Caco-2 (cell line): ENCODE measurements at regions not wholly inside any gene's neighbourhood (a gene's known extent, or its start where the extent isn't known, plus 50 kb on each side); places are given as distances from the start of the nearest gene placed in this dataset.

Experiments used
- BruUV-seq: library from RNA; stranded (reverse); fragments of 400-500 nt; replicated peaks from 2 replicates; lab custom pipeline; 2021; lab: Mats Ljungman, UMichigan
- CTCF ChIA-PET: fragments of 300-600 bp; sonication (Branson Sonifier 250); formaldehyde crosslinking; loops from one replicate; lab custom pipeline; 2022; ENCODE audit warnings: antibody characterized with exemption; lab: Charles Lee
- POLR2A ChIA-PET: fragments of 300-600 bp; sonication (Branson Sonifier 250); formaldehyde crosslinking; loops from one replicate; lab custom pipeline; 2022; ENCODE audit warnings: antibody characterized with exemption; lab: Charles Lee
- DNase-seq, 2 experiments: peaks; one replicate each; pipeline versions ENCODE4 v3.0.0 to v3.0.0-alpha.2; 2020 to 2022
- H3K27me3 ChIP-seq: replicated peaks from 2 replicates; pipeline ENCODE4 v1.6.0; 2011; ENCODE audit warnings: low read length; ENCODE audit not compliant: control insufficient read depth, insufficient read depth
- H3K36me3 ChIP-seq: 2 replicates; pipeline ENCODE4 v1.5.1; 2011; ENCODE audit warnings: low read length; ENCODE audit not compliant: control insufficient read depth, insufficient read depth
- H3K4me1 ChIP-seq: fragments of 250-450 bp; sonication (Bioruptor Pico); 2 replicates; pipeline ENCODE4 v1.5.1; 2020; ENCODE audit warnings: mild to moderate bottlenecking
- H3K4me3 ChIP-seq: 2 replicates; pipeline ENCODE4 v1.5.1; 2011; ENCODE audit warnings: low read depth, mild to moderate bottlenecking, control low read depth, low read length
- H3K9me3 ChIP-seq: fragments of 250-450 bp; sonication (Bioruptor Pico); 2 replicates; pipeline ENCODE4 v1.5.1; 2020; ENCODE audit warnings: mild to moderate bottlenecking, moderate library complexity
- H3K27ac Mint-ChIP-seq: one replicate; pipeline ENCODE4 v1.8.0; 2022; ENCODE audit warnings: mixed read lengths; ENCODE audit not compliant: unreplicated experiment
- H3K27me3 Mint-ChIP-seq: one replicate; pipeline ENCODE4 v1.8.0; 2022; ENCODE audit warnings: mixed read lengths; ENCODE audit not compliant: insufficient read depth, unreplicated experiment
- H3K36me3 Mint-ChIP-seq: one replicate; pipeline ENCODE4 v1.8.0; 2022; ENCODE audit warnings: mild to moderate bottlenecking, mixed read lengths; ENCODE audit not compliant: insufficient read depth, unreplicated experiment
- H3K4me1 Mint-ChIP-seq: one replicate; pipeline ENCODE4 v1.8.0; 2022; ENCODE audit warnings: low read depth, mixed read lengths; ENCODE audit not compliant: unreplicated experiment
- H3K4me3 Mint-ChIP-seq: one replicate; pipeline ENCODE4 v1.8.0; 2022; ENCODE audit warnings: mild to moderate bottlenecking, moderate library complexity, mixed read lengths; ENCODE audit not compliant: unreplicated experiment
- H3K9me3 Mint-ChIP-seq: one replicate; pipeline ENCODE4 v1.8.0; 2022; ENCODE audit warnings: mixed read lengths; ENCODE audit not compliant: unreplicated experiment
- CTCF ChIP-seq, 2 experiments: fragments of 200-600 bp in 1 of 2; IDR thresholded peaks; 1 replicate in 1 of 2; 2 replicates in 1 of 2; pipeline versions ENCODE4 v1.5.1 to v1.8.0; 2011 to 2022; ENCODE audit warnings: antibody characterized with exemption in 1 of 2, control low read depth in 1 of 2, inconsistent platforms in 1 of 2, low read depth in 1 of 2, low read length in 1 of 2, mild to moderate bottlenecking in 1 of 2, moderate library complexity in 1 of 2; ENCODE audit not compliant: insufficient read depth in 1 of 2, severe bottlenecking in 1 of 2, unreplicated experiment in 1 of 2
- intact Hi-C: fragments of 100-400 bp; cut with micrococcal nuclease; formaldehyde crosslinking; loops from one replicate; pipeline ENCODE4 v1.10.0; 2022; ENCODE audit not compliant: unreplicated experiment

- no peak for TF ChIP-seq CTCF (IDR thresholded peaks at IDR 0.05; ENCODE audit: insufficient read depth in 1 of 2, low read depth in 1 of 2, low read length in 1 of 2, severe bottlenecking in 1 of 2, unreplicated experiment in 1 of 2)
- H3K36me3 Mint-ChIP-seq, result no peaks in the 10 kb centered on the region
Measured at GRCh38 chr4:60500810-60501209, 699.3 kb upstream of the ADGRL3 start.

GRCh38 chr4:60502733-60503132, 697.4 kb upstream of the ADGRL3 start:
- Mint-ChIP-seq H3K9me3 (no peaks in the 10 kb centered on the region), H3K27me3 (peaks cover 4% of the 10 kb centered on the region), H3K4me1 (no peaks in the 10 kb centered on the region), H3K27ac (no peak overlapping the region), H3K36me3 (no peaks in the 10 kb centered on the region), H3K4me3 (no peak overlapping the region)
- ChIA-PET POLR2A (no interaction called here), CTCF (no interaction called here)
- no peak for DNase-seq
- H3K27me3 ChIP-seq, result no peaks in the 10 kb centered on the region
- H3K4me1 ChIP-seq, result no peaks in the 10 kb centered on the region
- no TSS peak for BruUV-seq
- no peak overlapping the region for H3K4me3 ChIP-seq
- intact Hi-C loops, result no loop called here
- no peaks in the 10 kb centered on the region for H3K9me3 ChIP-seq
- no peaks in the 10 kb centered on the region for H3K36me3 ChIP-seq
- no peak for TF ChIP-seq CTCF (IDR thresholded peaks at IDR 0.05; ENCODE audit: insufficient read depth in 1 of 2, low read depth in 1 of 2, low read length in 1 of 2, severe bottlenecking in 1 of 2, unreplicated experiment in 1 of 2)

More at GRCh38 chr4:60500810-60501209, 699.3 kb upstream of the ADGRL3 start:
- Histone ChIP-seq H3K4me3 (no peak overlapping the region), H3K27me3 (no peaks in the 10 kb centered on the region), H3K36me3 (no peaks in the 10 kb centered on the region), H3K9me3 (no peaks in the 10 kb centered on the region), H3K4me1 (no peaks in the 10 kb centered on the region)
- POLR2A ChIA-PET, result no interaction called here
- no peak for DNase-seq
- Mint-ChIP-seq H3K4me1 (no peaks in the 10 kb centered on the region), H3K27me3 (peaks cover 4% of the 10 kb centered on the region), H3K4me3 (no peak overlapping the region), H3K27ac (no peak overlapping the region), H3K9me3 (no peaks in the 10 kb centered on the region)
- CTCF ChIA-PET, result no interaction called here
- BruUV-seq, result no TSS peak
- intact Hi-C loops, result no loop called here

- H3K4me1 Mint-ChIP-seq, result no peaks in the 10 kb centered on the region
- ChIA-PET CTCF (no interaction called here), POLR2A (no interaction called here)
- H3K27ac Mint-ChIP-seq, result no peak overlapping the region
- no peaks in the 10 kb centered on the region for H3K36me3 ChIP-seq
- intact Hi-C loops, result no loop called here
- no peaks in the 10 kb centered on the region for H3K9me3 Mint-ChIP-seq
- no peak for TF ChIP-seq CTCF (IDR thresholded peaks at IDR 0.05; ENCODE audit: insufficient read depth in 1 of 2, low read depth in 1 of 2, low read length in 1 of 2, severe bottlenecking in 1 of 2, unreplicated experiment in 1 of 2)
- no peaks in the 10 kb centered on the region for H3K9me3 ChIP-seq
- peaks cover 4% of the 10 kb centered on the region for H3K27me3 Mint-ChIP-seq
- BruUV-seq, result no TSS peak
- no peaks in the 10 kb centered on the region for H3K27me3 ChIP-seq
- no peak for DNase-seq
- no peak overlapping the region for H3K4me3 Mint-ChIP-seq
- no peaks in the 10 kb centered on the region for H3K36me3 Mint-ChIP-seq
- no peaks in the 10 kb centered on the region for H3K4me1 ChIP-seq
- H3K4me3 ChIP-seq, result no peak overlapping the region
Measured at GRCh38 chr4:60506061-60506460, 694.1 kb upstream of the ADGRL3 start.
